Panc1 (cell line): ENCODE measurements at regions not wholly inside any gene's neighbourhood (a gene's known extent, or its start where the extent isn't known, plus 50 kb on each side); places are given as distances from the start of the nearest gene placed in this dataset.

ENCODE experiments used
- CTCF ChIP-seq: fragments of 450-650 bp; IDR thresholded peaks from 2 replicates; pipeline ENCODE4 v1.5.1; 2017; ENCODE audit warnings: mild to moderate bottlenecking
- POLR2AphosphoS5 ChIP-seq: IDR thresholded peaks from 2 replicates; pipeline ENCODE4 v1.6.1; 2012; ENCODE audit warnings: mild to moderate bottlenecking, low read depth, low read length, moderate library complexity
- TCF7L2 ChIP-seq: IDR thresholded peaks from 2 replicates; pipeline ENCODE4 v1.6.1; 2011; ENCODE audit warnings: mild to moderate bottlenecking, low read depth, low read length, inconsistent platforms

- TF ChIP-seq CTCF (peak; percentile 60; the same call in 1 of the 2 replicates), POLR2AphosphoS5 (no peak), TCF7L2 (no peak)
Observed at GRCh38 chr3:107206141-107206540, 171.1 kb upstream of the CCDC54 start.
